Bronchial epithelial cell (primary cell): ENCODE measurements at regions not wholly inside any gene's neighbourhood (a gene's known extent, or its start where the extent isn't known, plus 50 kb on each side); places are given as distances from the start of the nearest gene placed in this dataset.

Experiments used
- DNase-seq: peaks from one replicate; pipeline ENCODE4 v3.0.0-alpha.2; 2010; ENCODE audit warnings: low read depth
- FAIRE-seq: peaks from 2 replicates; lab custom pipeline; 2011; peaks lifted over from hg19 to GRCh38; lab: Jason Lieb, UNC
- H3K27me3 ChIP-seq: 2 replicates; pipeline ENCODE4 v1.5.1; 2011; ENCODE audit warnings: low read length; ENCODE audit not compliant: control insufficient read depth, insufficient read depth
- H3K36me3 ChIP-seq: 2 replicates; pipeline ENCODE4 v1.5.1; 2011; ENCODE audit warnings: low read length; ENCODE audit not compliant: control insufficient read depth, insufficient read depth
- H3K4me3 ChIP-seq: 2 replicates; pipeline ENCODE4 v1.5.1; 2011; ENCODE audit warnings: mild to moderate bottlenecking, low read depth, low read length, control low read depth
- TF ChIP-seq, protein P1 (sequence below): IDR thresholded peaks from 2 replicates; pipeline ENCODE4 v1.5.1; 2011; ENCODE audit warnings: mild to moderate bottlenecking, moderate library complexity, low read length, control low read depth, inconsistent platforms; ENCODE audit not compliant: insufficient read depth, severe bottlenecking

DNA sequence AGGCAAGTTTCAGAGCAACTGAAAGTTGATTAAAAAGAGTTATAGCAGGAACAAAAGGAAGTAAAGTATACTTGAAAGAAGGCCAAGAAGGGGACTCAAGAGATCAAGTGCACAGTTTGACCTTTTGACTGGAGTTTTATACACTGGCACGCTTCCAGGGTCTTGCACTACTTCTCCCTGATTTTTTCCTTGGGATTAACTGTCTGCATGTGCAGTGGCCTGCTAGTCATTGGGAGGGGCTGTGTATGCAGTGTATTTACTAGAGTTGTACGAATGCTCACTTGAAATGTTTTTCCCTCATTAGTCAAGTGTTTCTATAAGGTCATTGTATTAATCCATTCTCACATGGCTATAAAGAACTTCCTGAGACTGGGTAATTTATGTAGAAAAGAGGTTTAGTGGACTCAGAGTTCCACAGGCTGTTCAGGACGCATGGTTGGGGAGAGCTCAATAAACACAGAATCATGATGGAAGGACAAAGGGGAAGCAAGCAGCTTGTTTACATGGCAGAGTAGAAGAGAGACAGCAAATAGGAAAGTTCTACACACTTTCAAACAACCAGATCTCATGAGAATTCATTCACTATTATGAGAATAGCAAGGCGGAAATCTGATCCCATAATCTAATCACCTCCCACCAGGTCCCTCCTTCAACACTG lies 571.8 kb downstream of the ZPLD1 start:
- no peak overlapping the region for H3K4me3 ChIP-seq
- FAIRE-seq (no peak), DNase-seq (no peak)
- H3K27me3 ChIP-seq = no peaks in the 10 kb centered on the region
- TF ChIP-seq, protein P1, sequence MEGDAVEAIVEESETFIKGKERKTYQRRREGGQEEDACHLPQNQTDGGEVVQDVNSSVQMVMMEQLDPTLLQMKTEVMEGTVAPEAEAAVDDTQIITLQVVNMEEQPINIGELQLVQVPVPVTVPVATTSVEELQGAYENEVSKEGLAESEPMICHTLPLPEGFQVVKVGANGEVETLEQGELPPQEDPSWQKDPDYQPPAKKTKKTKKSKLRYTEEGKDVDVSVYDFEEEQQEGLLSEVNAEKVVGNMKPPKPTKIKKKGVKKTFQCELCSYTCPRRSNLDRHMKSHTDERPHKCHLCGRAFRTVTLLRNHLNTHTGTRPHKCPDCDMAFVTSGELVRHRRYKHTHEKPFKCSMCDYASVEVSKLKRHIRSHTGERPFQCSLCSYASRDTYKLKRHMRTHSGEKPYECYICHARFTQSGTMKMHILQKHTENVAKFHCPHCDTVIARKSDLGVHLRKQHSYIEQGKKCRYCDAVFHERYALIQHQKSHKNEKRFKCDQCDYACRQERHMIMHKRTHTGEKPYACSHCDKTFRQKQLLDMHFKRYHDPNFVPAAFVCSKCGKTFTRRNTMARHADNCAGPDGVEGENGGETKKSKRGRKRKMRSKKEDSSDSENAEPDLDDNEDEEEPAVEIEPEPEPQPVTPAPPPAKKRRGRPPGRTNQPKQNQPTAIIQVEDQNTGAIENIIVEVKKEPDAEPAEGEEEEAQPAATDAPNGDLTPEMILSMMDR = no peak
- H3K36me3 ChIP-seq = no peaks in the 10 kb centered on the region

DNA sequence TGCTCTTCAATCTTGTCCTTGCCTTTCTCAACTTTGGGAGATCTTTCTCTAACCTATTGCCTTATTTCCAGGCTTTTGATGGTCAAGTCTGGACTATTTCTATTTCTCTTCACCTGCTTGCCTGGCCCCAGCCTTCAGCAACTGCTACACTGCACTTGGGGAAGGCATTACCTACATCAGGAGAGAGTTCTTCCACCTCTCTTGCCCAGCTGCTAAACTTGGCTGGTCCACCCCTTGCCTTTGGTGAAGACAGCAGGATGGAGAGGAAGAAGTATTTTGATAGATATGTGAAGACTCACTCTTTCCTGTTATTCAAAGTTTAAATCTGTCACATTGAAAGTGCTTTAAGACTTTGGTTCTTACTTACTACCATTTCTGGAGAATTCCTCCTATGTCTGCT lies 574.8 kb downstream of the ZPLD1 start:
- no peak for FAIRE-seq
- TF ChIP-seq, protein P1 = no peak
- H3K27me3 ChIP-seq = no peaks in the 10 kb centered on the region

DNA sequence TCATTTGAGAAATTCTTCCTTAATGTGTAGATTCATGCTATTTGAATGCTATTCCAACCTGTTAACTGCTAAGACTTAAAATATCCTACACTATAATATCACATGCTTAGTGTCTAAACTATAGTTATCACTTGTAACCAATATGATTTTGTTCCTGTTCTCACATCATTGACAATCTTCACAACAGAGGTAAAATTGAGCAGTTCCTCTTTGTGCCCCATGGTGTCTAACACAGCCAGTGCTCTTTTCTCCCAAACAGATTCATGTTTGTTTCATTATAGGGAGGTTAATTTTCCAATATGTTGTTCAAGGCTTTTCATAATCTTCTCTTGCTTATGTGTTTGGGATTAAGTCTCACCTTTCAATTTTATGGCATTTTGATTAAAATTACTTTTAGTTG lies 591.1 kb downstream of the ZPLD1 start:
- FAIRE-seq (no peak), DNase-seq (no peak)
- Histone ChIP-seq H3K27me3 (no peaks in the 10 kb centered on the region), H3K4me3 (no peak overlapping the region), H3K36me3 (no peaks in the 10 kb centered on the region)
- TF ChIP-seq, protein P1 = no peak

More for the DNA sequence above, 574.8 kb downstream of the ZPLD1 start:
- H3K36me3 ChIP-seq = no peaks in the 10 kb centered on the region
- no peak for DNase-seq
- no peak overlapping the region for H3K4me3 ChIP-seq

DNA sequence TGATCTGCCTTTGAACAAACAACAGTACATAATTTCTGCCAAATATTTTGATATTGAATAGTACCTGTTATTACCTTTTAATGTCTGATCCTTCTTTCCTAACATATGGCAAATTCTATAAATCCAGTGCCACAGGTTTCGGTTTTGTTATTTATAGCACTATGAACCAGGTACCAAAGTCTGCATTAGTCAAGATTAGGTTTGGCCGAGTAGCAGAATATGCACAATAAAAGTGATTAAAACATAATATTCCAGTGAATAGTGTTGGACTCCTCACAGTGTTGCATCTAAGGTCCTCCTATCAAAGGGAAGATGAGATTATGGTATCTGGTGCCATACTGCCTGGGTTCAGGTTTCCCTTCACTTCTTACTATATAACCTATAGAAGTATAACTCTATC lies 599.0 kb downstream of the ZPLD1 start:
- H3K36me3 ChIP-seq = no peaks in the 10 kb centered on the region
- no peak for FAIRE-seq
- H3K27me3 ChIP-seq = no peaks in the 10 kb centered on the region
- H3K4me3 ChIP-seq = no peak overlapping the region
- DNase-seq = no peak
- TF ChIP-seq, protein P1 = no peak

DNA sequence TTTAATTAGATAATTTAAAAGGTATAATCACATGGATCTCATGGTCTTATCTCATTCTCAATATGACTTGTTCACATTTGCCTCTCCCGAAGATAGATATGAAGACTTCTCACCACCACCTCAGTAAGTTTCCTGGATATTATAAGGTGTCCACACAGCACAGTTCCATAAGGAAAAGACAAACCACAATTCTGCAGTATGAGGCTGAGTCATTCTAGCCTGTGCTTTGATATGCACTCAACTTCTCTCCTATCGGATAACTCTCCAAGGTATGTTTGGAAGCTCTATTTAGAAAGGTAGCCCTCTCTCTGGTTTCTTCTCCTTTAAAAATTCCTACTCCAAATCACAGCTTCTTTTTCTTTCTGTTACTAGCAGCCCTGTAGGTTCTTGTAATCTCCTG lies 612.8 kb downstream of the ZPLD1 start:
- Histone ChIP-seq H3K4me3 (no peak overlapping the region), H3K27me3 (no peaks in the 10 kb centered on the region), H3K36me3 (no peaks in the 10 kb centered on the region)
- DNase-seq (peak; percentile 2), FAIRE-seq (no peak)
- TF ChIP-seq, protein P1 = no peak
